ENCODE measurements at regions not wholly inside any gene's neighbourhood (a gene's known extent, or its start where the extent isn't known, plus 50 kb on each side); places are given as distances from the start of the nearest gene placed in this dataset.

DNA sequence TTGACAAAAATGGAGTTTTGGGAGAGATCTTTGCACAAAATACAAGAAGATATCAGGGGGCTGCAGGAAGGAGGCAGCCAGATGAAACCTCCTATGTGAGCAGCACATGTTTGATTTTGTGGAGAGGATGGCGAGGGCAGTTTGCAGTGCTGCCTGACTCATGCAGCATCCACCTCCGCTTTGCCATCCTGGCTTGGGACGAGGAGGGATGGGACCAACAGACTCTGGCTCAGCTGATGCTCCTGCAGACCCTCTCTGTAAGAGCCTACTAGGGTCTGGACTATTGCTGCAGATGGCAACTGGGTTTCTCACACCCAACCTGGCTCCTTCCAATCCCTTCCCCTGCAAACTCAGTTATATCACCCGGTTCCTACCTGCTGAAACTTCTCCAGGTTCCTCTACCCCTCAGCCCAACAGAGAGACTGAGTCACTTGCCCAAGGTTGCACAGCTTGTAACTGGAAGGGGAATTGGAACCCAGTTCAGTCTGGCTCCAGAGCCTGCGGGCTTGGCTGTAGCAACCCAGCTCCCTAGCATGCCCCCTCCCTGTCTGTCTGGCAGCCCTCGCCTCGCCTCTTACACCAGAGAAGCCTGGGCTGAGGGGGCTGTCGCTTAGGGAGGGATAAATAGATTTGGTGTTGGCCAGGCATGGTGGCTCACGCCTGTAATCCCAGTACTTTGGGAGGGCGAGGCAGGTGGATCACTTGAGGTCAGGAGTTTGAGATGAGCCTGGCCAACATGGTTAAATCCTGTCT, 205.8 kb downstream of the PTPRU start:
- H3K27me3 ChIP-seq = no peaks in the 10 kb centered on the region
- H3K27ac ChIP-seq = no peak overlapping the region
- no peaks in the 10 kb centered on the region for H3K9me3 ChIP-seq
- no peak for DNase-seq
- H3K4me3 ChIP-seq (replicated peaks in 1 of 3) = no peak overlapping the region
- WGBS, 2 donors = 68 to 71% methylated on average over 9 to 10 of the region's 10 CpGs
- H3K4me1 ChIP-seq = no peaks in the 10 kb centered on the region
- H3K36me3 ChIP-seq = no peaks in the 10 kb centered on the region
- intact Hi-C loops (cut with DNase I) = no loop called here
- no peak for TF ChIP-seq POLR2A (IDR thresholded peaks at IDR 0.05)
- TF ChIP-seq, protein P1, sequence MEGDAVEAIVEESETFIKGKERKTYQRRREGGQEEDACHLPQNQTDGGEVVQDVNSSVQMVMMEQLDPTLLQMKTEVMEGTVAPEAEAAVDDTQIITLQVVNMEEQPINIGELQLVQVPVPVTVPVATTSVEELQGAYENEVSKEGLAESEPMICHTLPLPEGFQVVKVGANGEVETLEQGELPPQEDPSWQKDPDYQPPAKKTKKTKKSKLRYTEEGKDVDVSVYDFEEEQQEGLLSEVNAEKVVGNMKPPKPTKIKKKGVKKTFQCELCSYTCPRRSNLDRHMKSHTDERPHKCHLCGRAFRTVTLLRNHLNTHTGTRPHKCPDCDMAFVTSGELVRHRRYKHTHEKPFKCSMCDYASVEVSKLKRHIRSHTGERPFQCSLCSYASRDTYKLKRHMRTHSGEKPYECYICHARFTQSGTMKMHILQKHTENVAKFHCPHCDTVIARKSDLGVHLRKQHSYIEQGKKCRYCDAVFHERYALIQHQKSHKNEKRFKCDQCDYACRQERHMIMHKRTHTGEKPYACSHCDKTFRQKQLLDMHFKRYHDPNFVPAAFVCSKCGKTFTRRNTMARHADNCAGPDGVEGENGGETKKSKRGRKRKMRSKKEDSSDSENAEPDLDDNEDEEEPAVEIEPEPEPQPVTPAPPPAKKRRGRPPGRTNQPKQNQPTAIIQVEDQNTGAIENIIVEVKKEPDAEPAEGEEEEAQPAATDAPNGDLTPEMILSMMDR (IDR thresholded peaks at IDR 0.05) = no peak

DNA sequence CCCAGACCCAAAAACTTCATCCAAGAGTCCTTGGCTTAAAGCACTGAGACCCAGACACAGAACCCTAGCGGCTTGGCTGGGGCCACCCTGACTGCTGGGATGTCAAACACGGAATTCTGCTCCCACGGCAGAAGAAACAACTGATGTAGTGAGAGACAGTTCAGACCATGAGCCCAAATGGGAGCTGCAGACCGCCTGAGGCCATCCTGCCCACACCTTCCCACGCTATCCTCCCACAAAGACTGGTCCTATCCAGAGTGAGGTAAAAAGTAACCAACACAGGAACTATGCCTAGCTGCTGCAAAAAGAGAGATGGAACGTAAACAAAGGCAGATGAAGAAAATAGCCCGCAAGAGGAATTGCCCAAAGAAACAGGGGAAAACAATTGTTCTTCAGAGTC, 203.3 kb downstream of the PTPRU start:
- TF ChIP-seq, protein P1 (IDR thresholded peaks at IDR 0.05) = no peak
- TF ChIP-seq POLR2A (IDR thresholded peaks at IDR 0.05) = no peak
- DNase-seq = no peak
- Histone ChIP-seq H3K27ac (no peak overlapping the region), H3K4me3 (replicated peaks in 1 of 3) (no peak overlapping the region), H3K4me1 (no peaks in the 10 kb centered on the region), H3K27me3 (no peaks in the 10 kb centered on the region), H3K36me3 (no peaks in the 10 kb centered on the region), H3K9me3 (no peaks in the 10 kb centered on the region)
- intact Hi-C loops (cut with DNase I) = no loop called here
- 47 to 65% methylated on average over 7 of the region's 7 CpGs for WGBS, 2 donors

DNA sequence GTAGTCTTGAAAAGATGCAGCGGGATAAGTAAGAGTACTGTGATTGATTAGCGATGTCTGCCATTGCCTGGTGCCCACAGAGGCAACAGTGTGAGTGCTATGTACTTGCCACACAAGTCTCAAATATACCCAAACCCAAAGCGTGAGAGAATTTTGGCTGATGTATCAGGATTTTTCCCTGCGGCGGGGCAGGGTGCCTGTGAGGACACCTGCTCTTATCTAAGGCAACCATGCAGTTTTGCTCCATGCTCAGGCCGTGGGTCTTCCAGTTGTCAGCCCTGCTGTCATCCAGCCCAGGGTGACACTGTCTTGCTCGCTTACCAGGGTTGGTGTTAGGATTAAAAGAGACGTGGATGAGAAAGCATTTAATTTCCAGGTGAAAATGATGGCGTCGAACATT, 202.7 kb downstream of the PTPRU start:
- no peak overlapping the region for H3K4me3 ChIP-seq (replicated peaks in 1 of 3)
- TF ChIP-seq, protein P1 (IDR thresholded peaks at IDR 0.05) = no peak
- TF ChIP-seq POLR2A (IDR thresholded peaks at IDR 0.05) = no peak
- intact Hi-C loops (cut with DNase I) = no loop called here
- H3K36me3 ChIP-seq = no peaks in the 10 kb centered on the region
- no peaks in the 10 kb centered on the region for H3K4me1 ChIP-seq
- H3K27ac ChIP-seq = no peak overlapping the region
- no peak for DNase-seq
- H3K27me3 ChIP-seq = no peaks in the 10 kb centered on the region
- 88 to 89% methylated on average over 10 of the region's 10 CpGs for WGBS, 2 donors
- no peaks in the 10 kb centered on the region for H3K9me3 ChIP-seq

DNA sequence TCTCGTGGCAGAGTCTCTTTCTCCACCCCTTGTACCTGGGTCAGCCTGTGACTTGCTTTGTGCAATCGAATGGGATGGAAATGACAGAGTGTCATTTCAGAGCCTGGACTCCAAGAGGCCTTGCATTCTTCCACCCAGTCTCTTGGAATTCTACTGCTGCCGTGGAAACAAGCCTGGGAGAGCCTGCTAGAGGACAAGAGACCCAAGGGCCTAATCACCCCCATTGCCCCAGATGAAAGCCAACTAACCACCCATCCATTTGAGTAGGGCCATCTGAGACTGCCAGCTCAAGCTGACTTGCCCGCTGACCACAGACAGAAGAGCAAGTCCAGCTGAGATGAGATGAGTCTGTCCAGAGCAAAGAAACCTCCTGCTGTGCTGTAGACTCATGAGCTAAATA, 201.6 kb downstream of the PTPRU start:
- no peaks in the 10 kb centered on the region for H3K9me3 ChIP-seq
- H3K27me3 ChIP-seq = no peaks in the 10 kb centered on the region
- H3K36me3 ChIP-seq = no peaks in the 10 kb centered on the region
- no peak overlapping the region for H3K27ac ChIP-seq
- TF ChIP-seq POLR2A (IDR thresholded peaks at IDR 0.05) = no peak
- TF ChIP-seq, protein P1 (IDR thresholded peaks at IDR 0.05) = no peak
- WGBS, 2 donors = 64 to 73% methylated on average over 4 of the region's 4 CpGs
- intact Hi-C loops (cut with DNase I) = no loop called here
- no peaks in the 10 kb centered on the region for H3K4me1 ChIP-seq
- no peak overlapping the region for H3K4me3 ChIP-seq (replicated peaks in 1 of 3)
- DNase-seq = no peak

DNA sequence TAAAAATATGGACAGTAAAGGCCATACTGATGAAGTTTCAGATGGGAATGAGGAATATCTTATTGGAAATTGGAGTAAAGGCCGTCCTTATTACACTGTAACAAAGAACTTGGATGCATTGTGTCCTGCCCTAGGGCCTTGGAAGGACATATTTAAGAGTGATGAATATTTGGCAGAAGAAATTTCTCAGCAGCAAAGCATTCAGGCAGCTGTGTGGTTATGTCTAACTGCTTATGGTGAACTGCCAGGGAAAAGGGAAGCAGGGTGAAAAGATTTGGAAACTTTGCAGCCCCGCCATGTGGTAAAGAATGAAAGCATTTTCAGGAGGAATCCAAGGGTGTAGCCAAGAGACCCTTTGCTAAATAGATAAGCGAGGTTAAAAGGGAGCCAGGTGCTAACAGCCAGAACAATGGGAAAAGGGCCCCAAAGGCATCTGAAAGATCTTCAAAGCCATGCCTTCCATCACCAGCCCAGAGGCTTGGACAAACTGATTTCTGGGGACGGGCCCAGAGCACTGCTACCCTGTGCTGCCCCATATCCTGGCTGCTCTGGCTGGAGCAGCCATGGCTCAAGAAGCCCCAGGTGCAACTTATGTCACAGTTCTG, 200.0 kb downstream of the PTPRU start:
- no peak for DNase-seq
- H3K36me3 ChIP-seq = no peaks in the 10 kb centered on the region
- no peaks in the 10 kb centered on the region for H3K4me1 ChIP-seq
- H3K9me3 ChIP-seq = no peaks in the 10 kb centered on the region
- H3K4me3 ChIP-seq (replicated peaks in 1 of 3) = no peak overlapping the region
- 48 to 50% methylated on average over 3 to 4 of the region's 4 CpGs for WGBS, 2 donors
- H3K27me3 ChIP-seq = no peaks in the 10 kb centered on the region
- TF ChIP-seq, protein P1 (IDR thresholded peaks at IDR 0.05) = no peak
- TF ChIP-seq POLR2A (IDR thresholded peaks at IDR 0.05) = no peak
- no peak overlapping the region for H3K27ac ChIP-seq
- intact Hi-C loops (cut with DNase I) = no loop called here

All from thyroid gland (tissue), 4 donors.